Lower lobe of right lung (tissue), 2 donors: ENCODE measurements at regions not wholly inside any gene's neighbourhood (a gene's known extent, or its start where the extent isn't known, plus 50 kb on each side); places are given as distances from the start of the nearest gene placed in this dataset.

Experiments used
- ATAC-seq, 2 donors: fragments of 200-7000 bp; cut with Tn5 transposase; one replicate each; pipeline ENCODE4 v1.9.1; 2020 to 2022; ENCODE audit warnings: mild to moderate bottlenecking in 2 of 2, moderate library complexity in 2 of 2
- DNase-seq: peaks from one replicate; pipeline ENCODE4 v3.0.0-alpha.2; 2020
- H3K27ac ChIP-seq: fragments of 200-600 bp; one replicate; pipeline ENCODE4 v1.8.0; 2022
- H3K27me3 ChIP-seq: fragments of 200-600 bp; one replicate; pipeline ENCODE4 v1.8.0; 2022; ENCODE audit warnings: low read depth
- H3K36me3 ChIP-seq: fragments of 200-600 bp; one replicate; pipeline ENCODE4 v1.8.0; 2022; ENCODE audit warnings: mild to moderate bottlenecking
- H3K4me1 ChIP-seq: fragments of 200-600 bp; one replicate; pipeline ENCODE4 v1.8.0; 2022
- H3K4me3 ChIP-seq: fragments of 200-600 bp; one replicate; pipeline ENCODE4 v1.8.0; 2022; ENCODE audit warnings: mild to moderate bottlenecking
- H3K9me3 ChIP-seq: fragments of 200-600 bp; one replicate; pipeline ENCODE4 v1.8.0; 2022
- intact Hi-C: fragments of 100-400 bp; cut with DNase I; formaldehyde crosslinking; loops from one replicate; pipeline ENCODE4 v1.11.0; 2022
- TF ChIP-seq, protein P1 (sequence below): fragments of 200-600 bp; IDR thresholded peaks from one replicate; pipeline ENCODE4 v1.8.0; 2022; ENCODE audit warnings: antibody characterized with exemption, mild to moderate bottlenecking
- donor health status: DM: no; HTN: yes; CAD: no; lungs with severe emphysema.

DNA sequence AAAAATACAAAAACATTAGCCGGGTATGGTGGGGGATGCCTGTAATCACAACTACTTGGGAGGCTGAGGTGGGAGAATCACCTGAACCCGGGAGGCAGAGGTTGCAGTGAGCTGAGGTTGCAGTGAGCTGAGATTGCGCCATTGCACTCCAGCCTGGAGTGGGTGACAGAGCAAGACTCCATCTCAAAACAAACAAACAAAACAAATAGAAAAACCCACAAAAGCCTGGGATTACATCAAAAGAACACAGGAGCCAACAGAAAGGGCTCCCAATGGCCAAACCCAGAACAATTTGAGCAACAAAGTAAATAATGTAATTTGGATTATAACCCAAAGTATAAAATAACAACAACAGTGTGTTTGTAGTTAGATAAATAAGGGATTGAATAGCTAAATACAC lies 159.8 kb downstream of the UXS1 start:
- H3K27me3 ChIP-seq = no peaks in the 10 kb centered on the region
- H3K27ac ChIP-seq = no peak overlapping the region
- no peak overlapping the region for H3K4me3 ChIP-seq
- DNase-seq = no peak
- H3K36me3 ChIP-seq = no peaks in the 10 kb centered on the region
- no peak for ATAC-seq
- H3K4me1 ChIP-seq = peaks cover 22% of the 10 kb centered on the region
- H3K9me3 ChIP-seq = no peaks in the 10 kb centered on the region
- intact Hi-C loops = no loop called here
- TF ChIP-seq, protein P1, sequence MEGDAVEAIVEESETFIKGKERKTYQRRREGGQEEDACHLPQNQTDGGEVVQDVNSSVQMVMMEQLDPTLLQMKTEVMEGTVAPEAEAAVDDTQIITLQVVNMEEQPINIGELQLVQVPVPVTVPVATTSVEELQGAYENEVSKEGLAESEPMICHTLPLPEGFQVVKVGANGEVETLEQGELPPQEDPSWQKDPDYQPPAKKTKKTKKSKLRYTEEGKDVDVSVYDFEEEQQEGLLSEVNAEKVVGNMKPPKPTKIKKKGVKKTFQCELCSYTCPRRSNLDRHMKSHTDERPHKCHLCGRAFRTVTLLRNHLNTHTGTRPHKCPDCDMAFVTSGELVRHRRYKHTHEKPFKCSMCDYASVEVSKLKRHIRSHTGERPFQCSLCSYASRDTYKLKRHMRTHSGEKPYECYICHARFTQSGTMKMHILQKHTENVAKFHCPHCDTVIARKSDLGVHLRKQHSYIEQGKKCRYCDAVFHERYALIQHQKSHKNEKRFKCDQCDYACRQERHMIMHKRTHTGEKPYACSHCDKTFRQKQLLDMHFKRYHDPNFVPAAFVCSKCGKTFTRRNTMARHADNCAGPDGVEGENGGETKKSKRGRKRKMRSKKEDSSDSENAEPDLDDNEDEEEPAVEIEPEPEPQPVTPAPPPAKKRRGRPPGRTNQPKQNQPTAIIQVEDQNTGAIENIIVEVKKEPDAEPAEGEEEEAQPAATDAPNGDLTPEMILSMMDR = no peak

DNA sequence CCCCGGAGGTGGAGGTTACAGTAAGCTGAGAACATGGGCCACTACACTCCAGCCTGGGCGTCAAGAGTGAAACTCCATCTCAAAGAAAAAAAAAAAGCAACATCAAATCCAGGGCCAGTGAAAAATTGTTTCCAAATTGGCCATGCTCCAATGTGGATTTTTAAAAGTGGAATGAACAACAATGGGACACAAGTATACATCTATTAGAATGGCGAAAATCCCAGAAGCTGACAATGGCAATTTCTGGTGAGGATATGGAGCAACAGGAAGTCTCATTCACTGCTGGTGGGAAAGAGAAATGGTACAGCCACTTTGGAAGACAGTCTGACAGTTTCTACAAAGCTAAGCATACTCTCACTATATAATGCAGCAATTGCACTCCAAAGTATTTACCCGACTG lies 161.4 kb downstream of the UXS1 start:
- Histone ChIP-seq H3K4me3 (no peak overlapping the region), H3K9me3 (no peaks in the 10 kb centered on the region), H3K4me1 (peaks cover 25% of the 10 kb centered on the region), H3K27ac (no peak overlapping the region), H3K36me3 (no peaks in the 10 kb centered on the region), H3K27me3 (no peaks in the 10 kb centered on the region)
- ATAC-seq = no peak
- no peak for DNase-seq
- TF ChIP-seq, protein P1 = no peak
- intact Hi-C loops = no loop called here

DNA sequence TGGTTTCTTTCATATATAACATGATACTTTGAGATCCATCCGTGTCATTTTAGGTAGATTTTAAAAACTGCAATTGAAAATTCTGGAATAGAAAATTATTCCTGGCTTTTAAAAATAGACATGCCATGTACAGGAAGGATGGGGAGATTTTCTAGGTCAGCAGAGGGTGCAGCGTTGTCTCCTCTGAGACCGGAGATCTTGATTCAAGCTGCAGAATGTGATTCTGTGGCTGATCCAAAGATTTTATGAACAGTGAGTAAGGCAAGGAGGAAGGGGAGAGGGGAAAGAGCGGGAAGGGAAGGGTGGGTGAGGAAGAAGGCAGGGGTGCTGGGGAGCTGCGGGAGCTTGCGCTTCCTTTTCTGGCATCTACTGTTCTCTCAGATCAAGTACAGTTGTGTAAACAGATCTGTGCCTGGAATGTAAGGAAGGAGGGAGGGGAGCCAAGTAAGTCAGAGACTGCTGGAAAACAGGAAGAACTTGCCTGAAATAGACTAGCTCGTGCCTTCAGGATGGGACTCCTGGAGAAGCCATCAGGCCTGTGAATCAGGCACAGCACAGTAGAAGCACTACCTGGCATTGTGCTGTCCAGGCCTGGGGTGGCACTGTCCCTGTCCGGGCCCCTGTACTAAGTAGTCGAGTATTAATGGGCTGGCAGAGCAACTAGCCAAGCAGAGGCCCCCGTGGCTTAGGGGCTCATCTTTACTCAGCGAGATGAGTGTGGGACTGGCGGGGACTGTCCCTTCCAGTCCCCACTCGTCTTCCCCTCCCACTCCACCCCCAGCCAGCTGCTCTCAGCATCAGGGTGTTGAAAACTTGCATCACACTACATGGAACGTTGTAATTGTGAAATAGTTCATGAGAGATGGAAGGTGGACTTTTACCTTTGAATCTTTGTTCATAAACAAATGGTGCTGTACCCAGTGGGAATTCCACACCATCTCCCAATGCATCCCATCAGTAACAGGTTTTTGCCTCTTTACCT lies 163.5 kb downstream of the UXS1 start:
- ATAC-seq = peak; percentile 63 to 74
- no peaks in the 10 kb centered on the region for H3K36me3 ChIP-seq
- TF ChIP-seq, protein P1 = no peak
- intact Hi-C loops = no loop called here
- H3K27me3 ChIP-seq = no peaks in the 10 kb centered on the region
- DNase-seq = no peak
- H3K4me3 ChIP-seq = peak overlapping the region; percentile 8
- H3K4me1 ChIP-seq = peaks cover 25% of the 10 kb centered on the region
- peak overlapping the region; percentile 79 for H3K27ac ChIP-seq
- H3K9me3 ChIP-seq = no peaks in the 10 kb centered on the region

DNA sequence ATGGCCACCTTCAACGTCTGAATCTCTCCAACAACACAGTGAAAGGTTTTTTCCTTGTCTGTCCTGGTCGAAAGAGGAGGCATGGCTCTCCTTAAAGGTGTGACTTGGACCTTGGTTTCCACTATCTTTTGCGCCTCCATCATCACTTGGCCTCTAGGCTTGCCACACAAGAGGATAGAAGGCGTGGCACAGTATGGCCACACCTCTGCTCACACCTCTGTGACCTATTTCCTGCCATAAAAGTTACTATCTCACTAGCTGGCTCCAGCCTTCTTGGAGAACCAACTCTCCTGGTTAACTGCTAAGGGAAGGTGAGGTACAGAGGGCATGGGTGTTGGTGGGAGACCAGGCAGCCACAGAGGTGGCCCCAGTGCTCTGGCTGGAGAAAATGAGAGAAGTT lies 165.9 kb downstream of the UXS1 start:
- Histone ChIP-seq H3K27me3 (no peaks in the 10 kb centered on the region), H3K27ac (no peak overlapping the region), H3K36me3 (no peaks in the 10 kb centered on the region), H3K4me3 (no peak overlapping the region), H3K4me1 (peaks cover 25% of the 10 kb centered on the region), H3K9me3 (no peaks in the 10 kb centered on the region)
- ATAC-seq = no peak
- no peak for DNase-seq
- TF ChIP-seq, protein P1 = no peak
- intact Hi-C loops = no loop called here

DNA sequence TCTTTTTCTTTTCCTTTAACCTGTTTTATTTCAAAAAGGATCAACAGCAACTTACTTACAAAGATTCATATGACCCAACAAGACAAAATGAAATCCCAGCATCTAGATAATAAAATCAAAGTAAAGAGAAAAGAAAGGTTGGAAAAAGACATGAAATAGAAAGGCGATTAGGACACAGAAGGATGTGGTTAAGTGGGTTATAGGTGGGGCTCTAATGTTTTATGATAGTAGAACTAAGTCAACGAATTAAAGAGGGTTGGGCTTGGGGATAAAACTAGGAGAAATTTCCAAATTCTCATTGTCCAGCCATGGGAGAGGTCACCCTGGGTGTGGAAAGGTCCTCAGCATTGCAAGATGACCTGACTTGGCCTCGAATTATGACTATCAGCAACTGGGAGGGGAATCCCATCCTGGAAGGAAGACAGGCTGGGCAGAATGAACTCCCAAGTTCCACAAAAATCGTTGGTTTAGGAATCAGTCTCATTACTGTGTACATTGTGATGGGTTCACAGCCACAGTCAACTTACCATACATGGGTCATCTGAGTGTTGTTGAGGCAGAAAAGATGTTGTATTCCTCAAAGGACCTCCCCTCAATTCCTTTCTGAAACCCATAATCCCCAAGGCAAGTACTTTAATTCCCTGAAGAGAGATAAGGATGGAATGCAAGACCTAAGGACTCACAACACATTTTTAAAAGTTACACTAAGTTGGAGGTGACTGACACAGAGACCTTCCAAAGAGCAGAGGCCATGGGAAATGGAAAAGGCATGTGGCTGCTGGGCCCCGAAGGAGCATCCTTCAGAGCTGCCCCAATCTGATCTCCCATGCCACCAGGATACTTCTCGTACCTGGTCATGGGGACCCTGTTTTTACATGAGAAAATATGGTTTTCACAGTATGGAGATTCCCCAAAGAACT lies 167.6 kb downstream of the UXS1 start:
- no peak for ATAC-seq
- Histone ChIP-seq H3K27ac (no peak overlapping the region), H3K4me1 (peaks cover 25% of the 10 kb centered on the region), H3K9me3 (no peaks in the 10 kb centered on the region), H3K4me3 (no peak overlapping the region), H3K36me3 (no peaks in the 10 kb centered on the region), H3K27me3 (no peaks in the 10 kb centered on the region)
- intact Hi-C loops = no loop called here
- DNase-seq = no peak
- TF ChIP-seq, protein P1 = no peak
